ENCODE measurements at regions not wholly inside any gene's neighbourhood (a gene's known extent, or its start where the extent isn't known, plus 50 kb on each side); places are given as distances from the start of the nearest gene placed in this dataset.

- no peak for DNase-seq
Measured at GRCh38 chr3:53944028-53944427, 52.4 kb upstream of the SELENOK start.

GRCh38 chr3:53941950-53942349 lies 50.3 kb upstream of the SELENOK start:
- no peak for DNase-seq

Data from inflammatory macrophage treated with lipopolysaccharide for 4 hours (primary cell).